AG09319 (cell line): ENCODE measurements at regions not wholly inside any gene's neighbourhood (a gene's known extent, or its start where the extent isn't known, plus 50 kb on each side); places are given as distances from the start of the nearest gene placed in this dataset.

Experiments used
- DNase-seq: peaks from one replicate; pipeline ENCODE4 v3.0.0-alpha.2; 2010; ENCODE audit warnings: low read depth; ENCODE audit errors: extremely low read depth
- TF ChIP-seq, protein P1 (sequence below): IDR thresholded peaks from 2 replicates; pipeline ENCODE4 v1.5.1; 2011; ENCODE audit warnings: low read depth, mild to moderate bottlenecking, inconsistent platforms, low read length, moderate library complexity

DNA sequence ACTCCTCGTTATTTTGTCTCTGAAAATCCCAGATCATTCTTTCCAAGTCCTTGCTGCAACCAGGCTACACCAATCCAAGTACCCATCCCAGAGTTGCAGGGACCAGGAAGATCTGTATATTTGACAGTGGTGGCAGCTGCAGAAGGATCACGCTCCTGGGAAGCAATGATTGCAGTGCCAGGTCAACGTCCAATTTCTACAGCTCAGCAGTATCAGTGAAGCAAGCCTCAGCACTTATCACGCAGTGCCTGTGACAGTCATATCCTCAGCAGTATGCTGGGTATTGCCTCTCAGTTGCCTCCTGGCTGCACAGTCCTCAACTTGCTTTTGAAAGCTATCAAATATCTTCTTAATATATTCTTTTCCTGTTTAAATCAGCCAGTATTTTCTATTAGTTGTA, 66.7 kb downstream of the BARHL2 start:
- no peak for DNase-seq
- TF ChIP-seq, protein P1, sequence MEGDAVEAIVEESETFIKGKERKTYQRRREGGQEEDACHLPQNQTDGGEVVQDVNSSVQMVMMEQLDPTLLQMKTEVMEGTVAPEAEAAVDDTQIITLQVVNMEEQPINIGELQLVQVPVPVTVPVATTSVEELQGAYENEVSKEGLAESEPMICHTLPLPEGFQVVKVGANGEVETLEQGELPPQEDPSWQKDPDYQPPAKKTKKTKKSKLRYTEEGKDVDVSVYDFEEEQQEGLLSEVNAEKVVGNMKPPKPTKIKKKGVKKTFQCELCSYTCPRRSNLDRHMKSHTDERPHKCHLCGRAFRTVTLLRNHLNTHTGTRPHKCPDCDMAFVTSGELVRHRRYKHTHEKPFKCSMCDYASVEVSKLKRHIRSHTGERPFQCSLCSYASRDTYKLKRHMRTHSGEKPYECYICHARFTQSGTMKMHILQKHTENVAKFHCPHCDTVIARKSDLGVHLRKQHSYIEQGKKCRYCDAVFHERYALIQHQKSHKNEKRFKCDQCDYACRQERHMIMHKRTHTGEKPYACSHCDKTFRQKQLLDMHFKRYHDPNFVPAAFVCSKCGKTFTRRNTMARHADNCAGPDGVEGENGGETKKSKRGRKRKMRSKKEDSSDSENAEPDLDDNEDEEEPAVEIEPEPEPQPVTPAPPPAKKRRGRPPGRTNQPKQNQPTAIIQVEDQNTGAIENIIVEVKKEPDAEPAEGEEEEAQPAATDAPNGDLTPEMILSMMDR: no peak

DNA sequence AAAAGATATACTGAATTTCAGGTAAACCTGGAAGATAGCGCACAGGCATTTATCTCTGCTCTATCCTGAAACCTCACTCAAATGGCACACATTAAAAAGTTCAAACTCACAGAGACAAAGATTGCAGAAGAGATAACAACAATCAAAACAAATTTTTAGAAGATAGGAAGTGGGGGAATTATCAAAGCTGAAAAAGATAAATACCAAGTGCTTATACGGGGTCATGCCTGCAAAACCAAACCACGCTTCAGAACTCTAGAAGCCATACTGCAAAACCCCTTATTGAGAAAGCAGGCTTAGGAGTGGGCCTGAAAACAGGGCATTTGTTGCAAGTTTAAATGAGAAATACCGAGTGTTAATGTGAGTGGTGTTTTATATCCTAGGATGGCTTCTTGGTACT, 76.8 kb downstream of the BARHL2 start:
- TF ChIP-seq, protein P1: no peak
- no peak for DNase-seq

DNA sequence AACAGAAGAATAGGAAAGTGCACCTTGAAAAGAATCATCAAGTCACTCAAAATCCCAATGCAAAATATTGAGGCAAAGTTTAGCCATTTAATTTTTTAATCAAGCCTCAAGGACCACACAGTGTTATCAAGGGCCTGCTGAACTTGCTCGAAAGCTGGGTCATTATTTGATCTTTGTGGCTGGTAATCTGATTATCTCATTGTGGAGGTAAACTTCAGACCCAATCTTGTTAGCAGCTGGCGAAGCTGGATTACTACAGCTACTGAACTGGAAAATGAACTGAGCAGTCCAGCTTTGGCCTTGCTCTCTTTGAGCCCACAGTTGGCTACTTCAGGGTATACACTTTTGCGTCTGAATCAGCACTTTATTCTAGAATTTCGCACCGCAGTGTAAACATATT, 94.4 kb downstream of the BARHL2 start:
- no peak for DNase-seq
- TF ChIP-seq, protein P1: no peak

DNA sequence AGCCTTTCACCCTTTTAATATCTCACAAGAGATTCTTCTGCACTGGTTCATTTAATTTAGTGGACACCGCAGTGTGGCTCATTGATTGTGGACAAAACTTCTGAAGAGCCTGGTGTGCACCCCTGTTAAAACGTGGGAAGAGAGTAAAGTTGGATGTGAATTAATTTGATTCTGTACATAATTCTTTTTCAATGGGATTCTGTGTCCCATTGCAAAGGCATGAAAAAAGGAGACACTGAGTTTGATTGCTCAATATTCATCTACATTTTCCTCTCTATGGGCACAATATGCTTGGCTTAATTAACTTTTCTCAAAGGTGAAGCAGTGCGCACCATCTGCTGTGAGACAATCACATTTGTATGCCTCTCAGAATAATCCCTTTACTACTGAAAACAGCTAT, 95.1 kb downstream of the BARHL2 start:
- TF ChIP-seq, protein P1: no peak
- DNase-seq: no peak

DNA sequence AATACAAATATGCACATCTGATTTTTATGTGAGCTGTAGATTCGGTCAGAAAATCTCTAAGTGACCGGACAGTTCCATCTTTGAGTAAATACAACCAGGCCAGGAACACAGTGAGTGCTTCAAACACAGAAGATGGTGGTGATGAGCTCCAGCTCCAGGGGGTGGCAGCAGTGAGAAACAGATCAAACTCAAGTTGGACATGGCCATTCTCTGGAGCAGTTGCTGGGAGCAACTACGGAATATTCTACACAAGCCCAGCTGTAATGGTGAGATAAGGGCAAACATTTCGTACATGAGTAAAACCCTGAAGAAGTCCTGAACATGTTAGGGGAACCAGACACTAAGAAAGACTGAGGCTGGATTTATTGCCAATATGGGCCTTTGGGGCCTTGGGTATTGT, 100.7 kb downstream of the BARHL2 start:
- DNase-seq: no peak
- TF ChIP-seq, protein P1: no peak

DNA sequence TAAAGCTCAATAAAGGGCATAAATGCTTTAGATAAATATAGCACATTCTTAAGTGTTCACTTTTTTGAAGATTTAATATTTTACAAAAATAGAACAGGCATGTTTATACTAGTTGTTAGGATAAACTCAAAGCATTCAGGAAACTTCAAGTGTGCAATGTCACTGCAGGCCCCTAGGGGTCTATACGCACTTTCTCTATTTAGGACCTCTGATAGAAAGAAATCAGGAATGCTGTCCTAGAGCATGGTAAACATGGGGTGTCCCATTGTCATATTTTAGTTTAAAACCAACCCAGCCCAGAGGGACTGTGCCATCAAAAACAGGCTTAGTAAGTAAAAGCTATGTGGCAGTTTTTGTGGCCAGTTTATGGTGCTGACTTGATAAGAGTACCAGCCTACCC, 102.2 kb downstream of the BARHL2 start:
- TF ChIP-seq, protein P1: no peak
- no peak for DNase-seq

DNA sequence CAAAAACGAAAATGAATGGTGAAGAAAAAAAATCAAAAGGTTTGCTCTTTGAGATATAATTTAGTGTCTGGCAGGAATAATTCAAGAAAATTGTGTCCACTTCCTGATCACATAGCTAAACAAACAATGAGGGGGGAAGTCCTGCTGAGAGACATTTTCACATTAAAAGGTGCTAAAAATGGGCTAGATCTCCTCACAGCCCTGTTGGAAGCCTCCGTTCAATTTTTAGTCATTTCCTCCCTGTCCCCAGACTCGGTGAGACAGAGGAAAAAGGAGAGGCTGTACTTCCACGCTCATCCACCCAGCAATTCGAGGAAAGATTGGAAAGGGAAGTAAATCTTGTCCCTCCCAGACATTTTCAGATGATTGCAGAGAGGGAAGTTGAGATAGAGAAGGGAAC, 103.7 kb downstream of the BARHL2 start:
- no peak for DNase-seq
- TF ChIP-seq, protein P1: no peak
